GM18505 (cell line): ENCODE measurements at regions not wholly inside any gene's neighbourhood (a gene's known extent, or its start where the extent isn't known, plus 50 kb on each side); places are given as distances from the start of the nearest gene placed in this dataset.
A peak's percentile ranks its signal among the peaks of the same experiment; 100 is the strongest.

Experiments
- ATAC-seq: cut with Tn5 transposase; IDR thresholded peaks from one replicate; pipeline ENCODE4 v1.9.1; 2021; ENCODE audit not compliant: unreplicated experiment
- POLR2A ChIP-seq: IDR thresholded peaks from 4 replicates; pipeline ENCODE4 v1.6.1; 2011; ENCODE audit warnings: borderline replicate concordance; ENCODE audit not compliant: insufficient read depth, insufficient read length; ENCODE audit errors: extremely low read depth

- no peak for TF ChIP-seq POLR2A
- ATAC-seq: no peak
These were observed 258.4 kb upstream of the CACNA2D1 start for GRCh38 chr7:82701949-82702348.

- TF ChIP-seq POLR2A: no peak
These were observed 257.2 kb upstream of the CACNA2D1 start for GRCh38 chr7:82700741-82701140.

GRCh38 chr7:82699773-82700186 is 256.2 kb upstream of the CACNA2D1 start:
- TF ChIP-seq POLR2A: no peak
- ATAC-seq: no peak

More at GRCh38 chr7:82700741-82701140, 257.2 kb upstream of the CACNA2D1 start:
- no peak for ATAC-seq

- no peak for TF ChIP-seq POLR2A
- ATAC-seq: no peak
These were observed 254.3 kb upstream of the CACNA2D1 start for GRCh38 chr7:82697897-82698296.

GRCh38 chr7:82696631-82697030 is 253.1 kb upstream of the CACNA2D1 start:
- ATAC-seq: no peak
- no peak for TF ChIP-seq POLR2A

GRCh38 chr7:82694022-82694421 is 250.4 kb upstream of the CACNA2D1 start:
- no peak for TF ChIP-seq POLR2A
- no peak for ATAC-seq

GRCh38 chr7:82690929-82691328 is 247.4 kb upstream of the CACNA2D1 start:
- no peak for TF ChIP-seq POLR2A
- no peak for ATAC-seq

- TF ChIP-seq POLR2A: no peak
- no peak for ATAC-seq
These were observed 241.6 kb upstream of the CACNA2D1 start for GRCh38 chr7:82685214-82685613.

- ATAC-seq: no peak
- TF ChIP-seq POLR2A: no peak
These were observed 235.1 kb upstream of the CACNA2D1 start for GRCh38 chr7:82678716-82679115.

- no peak for TF ChIP-seq POLR2A
- ATAC-seq: no peak
These were observed 234.7 kb upstream of the CACNA2D1 start for GRCh38 chr7:82678259-82678658.

GRCh38 chr7:82677493-82677892 is 233.9 kb upstream of the CACNA2D1 start:
- ATAC-seq: peak; percentile 84
- no peak for TF ChIP-seq POLR2A

- TF ChIP-seq POLR2A: no peak
- no peak for ATAC-seq
These were observed 233.3 kb upstream of the CACNA2D1 start for GRCh38 chr7:82676777-82677463.

GRCh38 chr7:82675396-82675795 is 231.8 kb upstream of the CACNA2D1 start:
- ATAC-seq: no peak

GRCh38 chr7:82674268-82674667 is 230.7 kb upstream of the CACNA2D1 start:
- ATAC-seq: no peak
- TF ChIP-seq POLR2A: no peak

More at GRCh38 chr7:82675396-82675795, 231.8 kb upstream of the CACNA2D1 start:
- no peak for TF ChIP-seq POLR2A
